ENCODE measurements at regions not wholly inside any gene's neighbourhood (a gene's known extent, or its start where the extent isn't known, plus 50 kb on each side); places are given as distances from the start of the nearest gene placed in this dataset.

- no peak for TF ChIP-seq CTCF (IDR thresholded peaks at IDR 0.05)
- DNase-seq (no peak), ATAC-seq (no peak)
- Mint-ChIP-seq H3K9me3 (peaks cover 7 to 13% of the 10 kb centered on the region in 2 donors), H3K4me1 (no peaks in the 10 kb centered on the region), H3K27me3 (ENCODE audit: low read depth in 2 of 2) (no peaks in the 10 kb centered on the region), H3K36me3 (peaks cover 7% of the 10 kb centered on the region), H3K27ac (no peak overlapping the region), H3K4me3 (no peak overlapping the region)
- Histone ChIP-seq H3K4me3 (ENCODE audit: low read length) (no peak overlapping the region), H3K27me3 (ENCODE audit: control insufficient read depth, insufficient read depth, low read length) (no peaks in the 10 kb centered on the region), H3K27ac (ENCODE audit: low read length) (no peak overlapping the region), H3K36me3 (ENCODE audit: control insufficient read depth, insufficient read depth, low read length) (no peaks in the 10 kb centered on the region), H3K4me1 (ENCODE audit: control insufficient read depth, insufficient read depth, low read length) (no peaks in the 10 kb centered on the region), H3K9me3 (ENCODE audit: control insufficient read depth, insufficient read depth, low read length) (peaks cover 10% of the 10 kb centered on the region)
- WGBS (ENCODE audit: insufficient coverage): 33% methylated on average over 1 of the region's 2 CpGs
- intact Hi-C loops (cut with micrococcal nuclease): no loop called here
Measured at GRCh38 chr9:25850803-25851202, 172.6 kb upstream of the TUSC1 start.

GRCh38 chr9:25845867-25846266, 167.6 kb upstream of the TUSC1 start:
- H3K4me1 ChIP-seq (ENCODE audit: control insufficient read depth, insufficient read depth, low read length): no peaks in the 10 kb centered on the region
- H3K4me1 Mint-ChIP-seq: no peaks in the 10 kb centered on the region
- no peaks in the 10 kb centered on the region for H3K27me3 Mint-ChIP-seq (ENCODE audit: low read depth in 2 of 2)
- peaks cover 7% of the 10 kb centered on the region for H3K36me3 Mint-ChIP-seq
- ATAC-seq (no peak), DNase-seq (no peak)
- no peaks in the 10 kb centered on the region for H3K36me3 ChIP-seq (ENCODE audit: control insufficient read depth, insufficient read depth, low read length)
- peaks cover 2 to 19% of the 10 kb centered on the region in 2 donors for H3K9me3 Mint-ChIP-seq
- TF ChIP-seq CTCF (IDR thresholded peaks at IDR 0.05): no peak
- no peaks in the 10 kb centered on the region for H3K27me3 ChIP-seq (ENCODE audit: control insufficient read depth, insufficient read depth, low read length)
- H3K4me3 Mint-ChIP-seq: no peak overlapping the region
- 100% methylated on average over 1 of the region's 1 CpG for WGBS (ENCODE audit: insufficient coverage)
- H3K4me3 ChIP-seq (ENCODE audit: low read length): no peak overlapping the region
- intact Hi-C loops (cut with micrococcal nuclease): no loop called here
- peaks cover 11% of the 10 kb centered on the region for H3K9me3 ChIP-seq (ENCODE audit: control insufficient read depth, insufficient read depth, low read length)
- no peak overlapping the region for H3K27ac ChIP-seq (ENCODE audit: low read length)
- no peak overlapping the region for H3K27ac Mint-ChIP-seq

GRCh38 chr9:25830381-25830780, 152.1 kb upstream of the TUSC1 start:
- TF ChIP-seq CTCF (IDR thresholded peaks at IDR 0.05): no peak
- WGBS (ENCODE audit: insufficient coverage): 80% methylated on average over 1 of the region's 7 CpGs
- H3K27ac ChIP-seq (ENCODE audit: low read length): no peak overlapping the region
- DNase-seq (no peak), ATAC-seq (no peak)
- Mint-ChIP-seq H3K27ac (no peak overlapping the region), H3K36me3 (peaks cover 18% of the 10 kb centered on the region), H3K4me1 (no peaks in the 10 kb centered on the region), H3K9me3 (peaks cover 15 to 28% of the 10 kb centered on the region in 2 donors), H3K27me3 (ENCODE audit: low read depth in 2 of 2) (no peaks in the 10 kb centered on the region), H3K4me3 (no peak overlapping the region)
- H3K27me3 ChIP-seq (ENCODE audit: control insufficient read depth, insufficient read depth, low read length): no peaks in the 10 kb centered on the region
- no peaks in the 10 kb centered on the region for H3K4me1 ChIP-seq (ENCODE audit: control insufficient read depth, insufficient read depth, low read length)
- H3K9me3 ChIP-seq (ENCODE audit: control insufficient read depth, insufficient read depth, low read length): peaks cover 15% of the 10 kb centered on the region
- intact Hi-C loops (cut with micrococcal nuclease): no loop called here
- H3K4me3 ChIP-seq (ENCODE audit: low read length): no peak overlapping the region
- H3K36me3 ChIP-seq (ENCODE audit: control insufficient read depth, insufficient read depth, low read length): no peaks in the 10 kb centered on the region

- Mint-ChIP-seq H3K27ac (no peak overlapping the region), H3K4me1 (no peaks in the 10 kb centered on the region), H3K36me3 (peaks cover 29% of the 10 kb centered on the region), H3K4me3 (no peak overlapping the region), H3K27me3 (ENCODE audit: low read depth in 2 of 2) (no peaks in the 10 kb centered on the region), H3K9me3 (peaks cover 21 to 50% of the 10 kb centered on the region in 2 donors)
- Histone ChIP-seq H3K4me1 (ENCODE audit: control insufficient read depth, insufficient read depth, low read length) (no peaks in the 10 kb centered on the region), H3K4me3 (ENCODE audit: low read length) (no peak overlapping the region), H3K27me3 (ENCODE audit: control insufficient read depth, insufficient read depth, low read length) (no peaks in the 10 kb centered on the region), H3K27ac (ENCODE audit: low read length) (no peak overlapping the region), H3K9me3 (ENCODE audit: control insufficient read depth, insufficient read depth, low read length) (peaks cover 15% of the 10 kb centered on the region), H3K36me3 (ENCODE audit: control insufficient read depth, insufficient read depth, low read length) (no peaks in the 10 kb centered on the region)
- WGBS (ENCODE audit: insufficient coverage): 29% methylated on average over 1 of the region's 1 CpG
- intact Hi-C loops (cut with micrococcal nuclease): no loop called here
- DNase-seq (no peak), ATAC-seq (no peak)
- no peak for TF ChIP-seq CTCF (IDR thresholded peaks at IDR 0.05)
Measured at GRCh38 chr9:25827626-25828025, 149.4 kb upstream of the TUSC1 start.

All from natural killer cell (primary cell).